Testis (tissue), 2 donors: ENCODE measurements at regions not wholly inside any gene's neighbourhood (a gene's known extent, or its start where the extent isn't known, plus 50 kb on each side); places are given as distances from the start of the nearest gene placed in this dataset.

Experiments used
- CTCF ChIP-seq, 3 experiments: fragments of 450-650 bp in 2 of 3; fragments of 200-600 bp in 1 of 3; sonication (generic) in 1 of 3; IDR thresholded peaks; one replicate each; pipeline ENCODE4 v1.5.1; 2016 to 2019; ENCODE audit warnings: antibody characterized with exemption in 3 of 3, mild to moderate bottlenecking in 2 of 3, moderate library complexity in 1 of 3
- POLR2A ChIP-seq: fragments of 450-650 bp; IDR thresholded peaks from one replicate; pipeline ENCODE4 v1.6.1; 2017; ENCODE audit warnings: antibody characterized with exemption, mild to moderate bottlenecking, moderate library complexity

GRCh38 chr14:64649383-64649998, 54.7 kb upstream of the PLEKHG3 start:
- TF ChIP-seq CTCF (IDR thresholded peaks at IDR 0.05) (no peak), POLR2A (no peak)
